Activated CD8-positive, alpha-beta memory T cell treated with anti-CD3 and anti-CD28 coated beads for 24 hours (primary cell): ENCODE measurements at regions not wholly inside any gene's neighbourhood (a gene's known extent, or its start where the extent isn't known, plus 50 kb on each side); places are given as distances from the start of the nearest gene placed in this dataset.

Source experiments
- DNase-seq: peaks from one replicate; pipeline ENCODE4 v3.0.0-alpha.2; 2020

- DNase-seq: no peak
Observed at GRCh38 chr18:47313901-47314300, 62.4 kb upstream of the SKOR2 start.

GRCh38 chr18:47311585-47311984 lies 60.1 kb upstream of the SKOR2 start:
- no peak for DNase-seq
